GM21526 (cell line): ENCODE measurements at regions not wholly inside any gene's neighbourhood (a gene's known extent, or its start where the extent isn't known, plus 50 kb on each side); places are given as distances from the start of the nearest gene placed in this dataset.

Experiments used
- ATAC-seq: cut with Tn5 transposase; IDR thresholded peaks from one replicate; pipeline ENCODE4 v1.9.1; 2021; ENCODE audit warnings: moderate library complexity; ENCODE audit not compliant: unreplicated experiment, low FRiP score

- no peak for ATAC-seq
These were observed 241.5 kb upstream of the CLINT1 start for GRCh38 chr5:158100373-158100888.

GRCh38 chr5:158099571-158100105 is 240.7 kb upstream of the CLINT1 start:
- no peak for ATAC-seq

GRCh38 chr5:158096835-158097234 is 237.9 kb upstream of the CLINT1 start:
- ATAC-seq, result no peak

GRCh38 chr5:158086856-158087255 is 227.9 kb upstream of the CLINT1 start:
- ATAC-seq, result no peak

GRCh38 chr5:158084292-158084691 is 225.3 kb upstream of the CLINT1 start:
- no peak for ATAC-seq

GRCh38 chr5:158082696-158083287 is 223.8 kb upstream of the CLINT1 start:
- ATAC-seq, result no peak

GRCh38 chr5:158080112-158080511 is 221.2 kb upstream of the CLINT1 start:
- ATAC-seq, result no peak

GRCh38 chr5:158079097-158079496 is 220.2 kb upstream of the CLINT1 start:
- no peak for ATAC-seq

- no peak for ATAC-seq
These were observed 216.2 kb upstream of the CLINT1 start for GRCh38 chr5:158074992-158075769.

- no peak for ATAC-seq
These were observed 215.6 kb upstream of the CLINT1 start for GRCh38 chr5:158074597-158074991.

GRCh38 chr5:158070859-158071258 is 211.9 kb upstream of the CLINT1 start:
- no peak for ATAC-seq

GRCh38 chr5:158069838-158070237 is 210.9 kb upstream of the CLINT1 start:
- no peak for ATAC-seq

- ATAC-seq, result no peak
These were observed 210.0 kb upstream of the CLINT1 start for GRCh38 chr5:158068964-158069363.

GRCh38 chr5:158066076-158066475 is 207.1 kb upstream of the CLINT1 start:
- ATAC-seq, result no peak

GRCh38 chr5:158064334-158065123 is 205.6 kb upstream of the CLINT1 start:
- no peak for ATAC-seq

- ATAC-seq, result no peak
These were observed 204.1 kb upstream of the CLINT1 start for GRCh38 chr5:158063052-158063451.

- ATAC-seq, result no peak
These were observed 202.5 kb upstream of the CLINT1 start for GRCh38 chr5:158061451-158061850.

- no peak for ATAC-seq
These were observed 201.3 kb upstream of the CLINT1 start for GRCh38 chr5:158060212-158060611.

GRCh38 chr5:158058208-158059120 is 199.5 kb upstream of the CLINT1 start:
- no peak for ATAC-seq
